Astrocyte of the spinal cord (primary cell): ENCODE measurements at regions not wholly inside any gene's neighbourhood (a gene's known extent, or its start where the extent isn't known, plus 50 kb on each side); places are given as distances from the start of the nearest gene placed in this dataset.

Experiments used
- DNase-seq: peaks from one replicate; pipeline ENCODE4 v3.0.0; 2011; ENCODE audit warnings: low read depth, low spot score
- H3K4me3 ChIP-seq: 2 replicates; pipeline ENCODE4 v1.5.1; 2011; ENCODE audit warnings: low read depth, mild to moderate bottlenecking, low read length, moderate library complexity
- CTCF ChIP-seq: IDR thresholded peaks from 2 replicates; pipeline ENCODE4 v1.5.1; 2012; ENCODE audit warnings: low read depth, mild to moderate bottlenecking, low read length, inconsistent platforms
- in situ Hi-C: cut with HindIII; loops from 2 replicates; pipeline ENCODE4 v1.10.0; 2017; ENCODE audit warnings: low sequenced_read_pairs

- in situ Hi-C loops: no loop called here
- no peak for TF ChIP-seq CTCF
Measured at GRCh38 chr2:35803126-35803525, 552.5 kb upstream of the CRIM1 start.

GRCh38 chr2:35794796-35795450 lies 560.7 kb upstream of the CRIM1 start:
- no peak for TF ChIP-seq CTCF

More at GRCh38 chr2:35803126-35803525, 552.5 kb upstream of the CRIM1 start:
- H3K4me3 ChIP-seq: no peak overlapping the region
- no peak for DNase-seq

GRCh38 chr2:35790292-35790691 lies 565.3 kb upstream of the CRIM1 start:
- in situ Hi-C loops: no loop called here
- H3K4me3 ChIP-seq: no peak overlapping the region
- TF ChIP-seq CTCF: no peak
- DNase-seq: no peak

More at GRCh38 chr2:35794796-35795450, 560.7 kb upstream of the CRIM1 start:
- no peak overlapping the region for H3K4me3 ChIP-seq
- in situ Hi-C loops: no loop called here
- no peak for DNase-seq

GRCh38 chr2:35788543-35788942 lies 567.0 kb upstream of the CRIM1 start:
- in situ Hi-C loops: no loop called here
- DNase-seq: no peak
- no peak overlapping the region for H3K4me3 ChIP-seq
- no peak for TF ChIP-seq CTCF

- TF ChIP-seq CTCF: no peak
- in situ Hi-C loops: no loop called here
- H3K4me3 ChIP-seq: no peak overlapping the region
- DNase-seq: no peak
Measured at GRCh38 chr2:35787302-35788031, 568.1 kb upstream of the CRIM1 start.

GRCh38 chr2:35785564-35785963 lies 570.0 kb upstream of the CRIM1 start:
- no peak overlapping the region for H3K4me3 ChIP-seq
- DNase-seq: no peak
- in situ Hi-C loops: no loop called here
- TF ChIP-seq CTCF: no peak
